BE2C (cell line): ENCODE measurements at regions not wholly inside any gene's neighbourhood (a gene's known extent, or its start where the extent isn't known, plus 50 kb on each side); places are given as distances from the start of the nearest gene placed in this dataset.

Experiments used
- DNase-seq: peaks from one replicate; pipeline ENCODE4 v3.0.0-alpha.2; 2020
- H3K27me3 ChIP-seq: fragments of 250-450 bp; sonication (Bioruptor Pico); 2 replicates; pipeline ENCODE4 v1.5.1; 2020; ENCODE audit warnings: mild to moderate bottlenecking
- H3K36me3 ChIP-seq: fragments of 250-450 bp; sonication (Bioruptor Pico); 2 replicates; pipeline ENCODE4 v1.5.1; 2020; ENCODE audit warnings: mild to moderate bottlenecking
- H3K4me1 ChIP-seq: fragments of 250-450 bp; sonication (Bioruptor Pico); 2 replicates; pipeline ENCODE4 v1.5.1; 2020
- H3K4me3 ChIP-seq: 2 replicates; pipeline ENCODE4 v1.5.1; 2011; ENCODE audit warnings: low read depth, low read length
- H3K9me3 ChIP-seq: fragments of 250-450 bp; sonication (Bioruptor Pico); 2 replicates; pipeline ENCODE4 v1.5.1; 2020
- TF ChIP-seq, protein P1 (sequence below): IDR thresholded peaks from 2 replicates; pipeline ENCODE4 v1.5.1; 2012; ENCODE audit warnings: mild to moderate bottlenecking, low read depth, low read length

DNA sequence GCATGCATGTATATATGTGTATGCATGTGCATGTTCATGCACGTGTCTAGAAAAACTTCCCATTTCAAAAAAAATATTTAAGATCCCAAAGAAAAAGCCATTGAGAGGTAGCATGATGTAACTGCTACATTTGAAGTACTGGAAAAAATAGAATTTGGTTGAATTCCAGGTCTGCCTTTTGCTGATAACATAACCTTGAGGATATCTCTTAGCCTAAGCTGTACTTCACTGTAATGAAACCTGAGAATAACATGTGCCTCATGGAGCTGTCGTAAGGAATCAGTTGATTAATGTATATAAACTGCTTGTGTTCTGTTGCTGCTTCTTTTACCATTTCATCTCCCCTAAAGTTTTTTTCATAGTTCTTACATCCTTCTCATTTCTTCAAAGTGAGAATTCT lies 351.8 kb downstream of the GRIA2 start:
- TF ChIP-seq, protein P1, sequence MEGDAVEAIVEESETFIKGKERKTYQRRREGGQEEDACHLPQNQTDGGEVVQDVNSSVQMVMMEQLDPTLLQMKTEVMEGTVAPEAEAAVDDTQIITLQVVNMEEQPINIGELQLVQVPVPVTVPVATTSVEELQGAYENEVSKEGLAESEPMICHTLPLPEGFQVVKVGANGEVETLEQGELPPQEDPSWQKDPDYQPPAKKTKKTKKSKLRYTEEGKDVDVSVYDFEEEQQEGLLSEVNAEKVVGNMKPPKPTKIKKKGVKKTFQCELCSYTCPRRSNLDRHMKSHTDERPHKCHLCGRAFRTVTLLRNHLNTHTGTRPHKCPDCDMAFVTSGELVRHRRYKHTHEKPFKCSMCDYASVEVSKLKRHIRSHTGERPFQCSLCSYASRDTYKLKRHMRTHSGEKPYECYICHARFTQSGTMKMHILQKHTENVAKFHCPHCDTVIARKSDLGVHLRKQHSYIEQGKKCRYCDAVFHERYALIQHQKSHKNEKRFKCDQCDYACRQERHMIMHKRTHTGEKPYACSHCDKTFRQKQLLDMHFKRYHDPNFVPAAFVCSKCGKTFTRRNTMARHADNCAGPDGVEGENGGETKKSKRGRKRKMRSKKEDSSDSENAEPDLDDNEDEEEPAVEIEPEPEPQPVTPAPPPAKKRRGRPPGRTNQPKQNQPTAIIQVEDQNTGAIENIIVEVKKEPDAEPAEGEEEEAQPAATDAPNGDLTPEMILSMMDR = no peak

DNA sequence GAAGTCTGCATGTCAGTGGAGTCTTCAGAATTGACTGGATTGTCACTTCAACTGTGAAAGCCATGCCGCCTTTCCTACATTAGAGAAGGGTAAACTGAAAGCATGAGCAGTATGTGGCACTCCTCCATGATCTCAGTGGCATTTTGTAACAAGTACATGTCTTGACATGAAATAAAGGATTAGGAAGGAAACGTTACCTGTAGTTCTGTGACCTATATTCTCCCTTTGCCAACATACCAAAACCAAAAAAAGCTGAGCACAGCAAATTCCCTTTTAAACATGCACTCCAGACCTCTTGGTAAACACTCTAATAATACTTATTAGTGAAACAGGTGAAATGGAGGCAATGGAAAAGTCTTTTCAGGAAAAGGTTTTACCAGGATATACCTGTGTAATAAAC lies 344.2 kb downstream of the GRIA2 start:
- Histone ChIP-seq H3K27me3 (no peaks in the 10 kb centered on the region), H3K9me3 (no peaks in the 10 kb centered on the region), H3K4me1 (no peaks in the 10 kb centered on the region), H3K4me3 (no peak overlapping the region), H3K36me3 (no peaks in the 10 kb centered on the region)
- TF ChIP-seq, protein P1 = no peak
- DNase-seq = no peak

More for the DNA sequence above, 351.8 kb downstream of the GRIA2 start:
- no peaks in the 10 kb centered on the region for H3K27me3 ChIP-seq
- H3K36me3 ChIP-seq = no peaks in the 10 kb centered on the region
- no peak overlapping the region for H3K4me3 ChIP-seq
- H3K9me3 ChIP-seq = no peaks in the 10 kb centered on the region
- no peak for DNase-seq
- H3K4me1 ChIP-seq = peaks cover 7% of the 10 kb centered on the region

DNA sequence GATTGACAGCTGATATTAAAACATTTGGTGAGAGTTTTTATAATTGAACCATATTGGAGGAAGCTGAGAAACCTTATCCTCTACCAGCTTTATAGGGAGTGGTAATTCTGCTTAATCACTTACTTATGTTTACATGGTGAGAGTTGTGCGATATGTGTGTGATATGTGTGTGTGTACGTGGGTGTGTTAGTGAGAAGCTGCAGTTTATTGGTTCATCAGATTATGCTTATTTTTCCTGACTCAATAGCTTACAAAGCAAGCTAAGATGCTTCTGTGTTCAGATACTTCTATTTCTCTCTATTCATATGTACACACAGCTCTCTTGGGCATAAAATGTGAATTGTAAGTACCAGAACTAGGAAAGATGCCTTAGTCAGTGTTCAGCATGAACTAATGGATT lies 343.7 kb downstream of the GRIA2 start:
- Histone ChIP-seq H3K4me3 (no peak overlapping the region), H3K36me3 (no peaks in the 10 kb centered on the region)
- DNase-seq = no peak

DNA sequence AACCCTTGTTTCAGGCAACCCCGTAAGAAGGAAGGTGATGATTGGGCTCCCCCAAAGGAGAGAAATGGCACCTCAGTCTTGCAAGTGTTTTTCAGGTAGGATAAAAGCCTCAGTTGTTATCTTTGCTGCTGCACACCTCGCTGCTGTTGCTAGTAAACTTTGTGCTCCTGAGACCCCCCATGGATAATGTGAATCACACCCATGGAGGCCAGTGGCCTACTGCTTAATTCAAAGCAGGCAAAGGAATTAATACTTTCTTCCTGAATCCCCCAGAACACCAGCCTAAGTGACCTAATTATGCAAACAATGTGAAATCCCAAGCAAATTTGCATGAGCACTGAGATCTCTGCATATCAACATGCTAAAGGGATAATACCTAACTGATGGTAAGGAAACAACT lies 337.5 kb downstream of the GRIA2 start:
- Histone ChIP-seq H3K36me3 (no peaks in the 10 kb centered on the region), H3K4me3 (no peak overlapping the region), H3K4me1 (no peaks in the 10 kb centered on the region), H3K9me3 (no peaks in the 10 kb centered on the region), H3K27me3 (no peaks in the 10 kb centered on the region)
- TF ChIP-seq, protein P1 = no peak
- no peak for DNase-seq

More for the DNA sequence above, 343.7 kb downstream of the GRIA2 start:
- Histone ChIP-seq H3K27me3 (no peaks in the 10 kb centered on the region), H3K9me3 (no peaks in the 10 kb centered on the region), H3K4me1 (no peaks in the 10 kb centered on the region)
- TF ChIP-seq, protein P1 = no peak

DNA sequence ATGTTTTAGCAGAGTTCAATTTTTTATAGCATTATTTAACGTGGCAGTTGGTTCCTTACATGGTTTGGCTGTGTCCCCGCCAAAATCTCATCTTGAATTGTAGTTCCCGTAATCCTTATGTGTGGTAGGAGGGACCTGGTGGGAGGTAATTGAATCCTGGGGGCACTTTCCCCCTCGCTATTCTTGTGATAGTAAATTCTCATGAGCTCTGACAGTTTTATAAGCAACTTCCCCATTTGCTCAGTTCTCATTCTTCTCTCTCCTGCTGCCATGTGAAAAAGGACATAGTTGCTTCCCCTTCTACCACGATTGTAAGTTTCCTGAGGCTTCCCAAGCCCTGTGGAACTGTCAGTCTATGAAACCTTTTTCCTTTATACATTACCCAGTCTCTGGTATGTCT lies 329.5 kb downstream of the GRIA2 start:
- no peaks in the 10 kb centered on the region for H3K9me3 ChIP-seq
- no peaks in the 10 kb centered on the region for H3K36me3 ChIP-seq
- no peak overlapping the region for H3K4me3 ChIP-seq
- H3K27me3 ChIP-seq = no peaks in the 10 kb centered on the region
- DNase-seq = no peak
- no peaks in the 10 kb centered on the region for H3K4me1 ChIP-seq
- TF ChIP-seq, protein P1 = no peak

DNA sequence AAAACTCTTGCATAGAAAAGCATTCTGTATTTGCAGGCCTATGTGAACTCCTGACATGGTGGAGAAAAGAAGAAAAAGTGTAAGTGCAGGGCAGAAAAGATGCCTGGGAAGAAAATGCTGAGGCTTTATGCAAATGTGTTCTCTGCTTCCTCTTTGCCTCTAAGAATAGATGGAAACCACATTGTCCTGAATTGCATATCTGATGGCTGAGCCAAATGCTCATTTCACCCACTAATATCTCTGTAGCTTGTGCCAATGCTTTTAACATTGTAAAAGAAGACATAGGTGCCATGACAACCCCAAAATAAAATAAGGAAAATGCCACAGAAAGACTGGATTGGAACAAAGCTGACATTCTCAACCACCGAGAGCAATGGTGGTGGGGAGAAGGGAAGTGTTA lies 307.4 kb downstream of the GRIA2 start:
- H3K27me3 ChIP-seq = no peaks in the 10 kb centered on the region
- TF ChIP-seq, protein P1 = no peak
- no peaks in the 10 kb centered on the region for H3K36me3 ChIP-seq
- H3K4me3 ChIP-seq = no peak overlapping the region
- no peaks in the 10 kb centered on the region; the same call in 1 of the 2 replicates for H3K9me3 ChIP-seq
- no peaks in the 10 kb centered on the region for H3K4me1 ChIP-seq
- DNase-seq = no peak
